HG03571 (cell line): ENCODE measurements at regions not wholly inside any gene's neighbourhood (a gene's known extent, or its start where the extent isn't known, plus 50 kb on each side); places are given as distances from the start of the nearest gene placed in this dataset.

Experiments used
- ATAC-seq: cut with Tn5 transposase; IDR thresholded peaks from one replicate; pipeline ENCODE4 v1.9.1; 2021; ENCODE audit not compliant: unreplicated experiment

DNA sequence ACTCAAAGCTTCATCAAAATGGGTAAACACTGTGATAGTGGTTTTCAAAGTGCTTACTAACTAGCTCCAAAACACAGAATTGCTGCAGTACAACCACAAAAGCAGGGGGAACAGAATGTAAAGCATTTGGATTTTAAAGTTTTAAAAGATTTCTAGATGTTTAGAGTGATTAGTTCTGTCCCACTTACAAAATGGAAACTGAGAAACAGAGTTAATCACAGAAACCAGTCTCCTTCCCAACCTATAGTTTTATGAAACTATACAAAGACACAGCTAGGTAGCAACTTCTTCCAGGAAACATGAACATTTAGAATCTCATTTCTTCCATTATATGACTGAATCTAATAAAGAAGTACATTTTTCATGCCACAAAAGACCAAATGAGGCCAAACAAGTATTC lies 73.8 kb upstream of the HNRNPA3 start:
- ATAC-seq, result no peak

DNA sequence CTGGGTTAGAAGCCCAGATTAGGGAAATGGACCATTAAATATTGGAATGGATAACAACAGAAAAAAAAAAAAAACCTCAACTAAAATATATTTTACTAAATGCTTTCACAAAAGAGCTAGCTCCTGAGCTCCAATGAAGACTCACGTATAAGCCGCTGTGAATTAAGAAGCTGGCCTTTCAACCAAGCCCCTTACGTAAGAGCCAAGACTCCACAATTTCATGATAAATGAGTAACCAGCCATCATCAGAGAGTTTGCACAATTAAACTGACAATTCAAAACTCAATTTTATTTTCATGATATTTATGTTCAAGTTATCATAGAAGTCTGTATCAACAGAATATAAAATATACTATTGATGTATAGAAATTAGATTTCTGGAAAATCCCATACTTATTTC lies 70.7 kb upstream of the HNRNPA3 start:
- no peak for ATAC-seq

DNA sequence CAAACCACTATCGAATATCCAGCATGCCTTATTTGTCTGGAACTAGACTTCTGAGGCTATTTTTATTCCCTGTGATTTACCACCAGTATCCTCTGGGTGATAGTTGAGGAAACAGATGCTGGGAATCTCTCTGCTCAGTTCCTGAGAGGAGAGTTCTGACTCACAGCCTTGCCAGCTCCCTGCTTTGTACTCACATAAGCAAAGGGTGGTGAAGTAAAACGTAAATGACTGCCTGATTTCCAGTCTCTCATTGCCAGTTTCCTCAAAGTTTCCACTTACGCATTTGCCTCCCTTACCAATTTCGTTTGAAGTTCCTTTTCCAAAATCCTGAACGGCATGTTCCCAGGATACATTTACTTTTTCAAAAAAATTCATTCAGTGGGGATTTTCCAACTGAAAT lies 69.2 kb upstream of the HNRNPA3 start:
- no peak for ATAC-seq

DNA sequence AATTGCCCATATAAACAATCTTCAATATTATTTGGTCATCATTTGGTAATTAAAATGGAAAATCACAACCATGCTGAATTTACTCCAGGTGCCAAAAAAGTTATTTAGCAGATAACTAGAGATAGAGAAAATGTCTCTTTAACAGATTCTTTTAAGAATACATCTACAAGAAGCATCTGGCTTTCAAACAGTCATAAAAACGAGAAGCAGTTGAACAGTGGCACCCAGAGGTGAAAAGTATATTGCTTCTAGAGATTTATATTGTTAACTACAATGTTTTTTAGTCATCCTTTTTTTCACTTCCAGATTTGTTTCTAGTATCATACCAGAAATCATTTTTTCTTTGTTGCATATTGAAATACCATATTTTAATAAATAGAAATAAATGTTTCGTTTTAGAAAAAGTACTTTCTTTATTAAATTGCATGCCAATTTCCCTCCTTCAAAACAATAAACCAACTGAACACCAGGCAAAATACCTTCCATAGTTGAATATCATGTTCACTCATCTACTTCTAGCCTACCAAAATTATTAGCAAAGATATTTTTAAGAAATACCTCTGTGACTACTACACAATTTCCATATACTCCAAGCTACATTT lies 65.4 kb upstream of the HNRNPA3 start:
- peak; percentile 63 for ATAC-seq

DNA sequence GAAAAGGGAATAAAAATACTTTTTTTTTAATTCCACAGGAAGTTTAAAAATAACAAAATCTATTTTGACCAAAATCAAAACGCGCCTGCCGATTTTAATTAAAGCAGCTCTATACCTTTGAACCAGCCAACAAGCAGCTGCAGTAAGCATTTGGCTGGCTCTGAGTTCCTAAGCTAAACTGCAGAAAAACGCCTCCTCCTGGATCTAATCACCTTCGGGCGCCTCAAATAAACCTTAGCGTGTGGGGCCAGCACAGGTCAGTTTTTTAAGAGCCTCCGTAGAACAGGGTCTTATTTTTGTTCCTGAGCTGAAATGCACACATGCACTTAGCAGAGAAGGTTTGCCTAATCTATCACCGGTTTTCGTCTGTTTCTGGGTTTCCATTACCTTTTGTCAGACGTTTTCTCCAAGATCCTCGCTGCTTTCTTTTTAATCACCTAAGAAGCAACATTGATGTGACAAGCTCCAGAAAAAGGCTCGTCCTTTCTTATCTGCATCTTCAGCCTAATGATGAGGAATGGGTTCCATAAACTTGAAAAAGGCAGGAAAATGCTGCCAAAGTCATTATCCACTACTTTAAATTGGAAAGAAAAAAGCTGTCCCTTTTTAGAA lies 64.7 kb upstream of the HNRNPA3 start:
- no peak for ATAC-seq

DNA sequence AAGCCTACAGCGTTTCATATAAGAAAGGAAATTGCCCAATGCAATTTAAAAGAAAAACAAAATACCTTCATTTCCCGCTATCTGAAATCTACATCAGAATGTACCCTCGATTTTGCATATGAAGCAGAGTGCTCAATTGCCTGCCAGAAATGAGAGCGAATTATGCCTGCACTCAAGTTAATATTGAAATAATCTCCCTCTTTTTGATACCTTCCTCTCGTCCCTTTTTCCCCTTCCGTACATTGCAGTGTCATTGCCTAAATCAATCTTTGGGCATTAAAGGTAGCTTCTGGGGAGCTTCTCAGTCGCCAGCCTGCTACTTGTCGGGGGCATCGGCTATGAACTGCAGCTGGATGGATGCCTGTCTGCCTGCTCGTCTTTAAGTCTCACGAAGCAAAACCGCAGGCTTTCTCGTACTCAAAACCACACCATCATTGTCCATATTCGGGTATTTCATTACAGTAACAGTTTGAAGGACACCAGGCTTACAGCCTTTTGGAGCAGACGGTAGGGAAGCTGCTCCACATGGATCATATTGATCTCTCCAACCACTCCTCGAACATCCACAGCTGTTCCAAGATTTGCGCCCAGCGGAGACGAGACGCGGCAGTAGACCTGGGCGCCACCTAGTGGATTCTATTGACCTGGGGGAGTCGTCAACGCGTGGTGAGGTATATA lies 64.0 kb upstream of the HNRNPA3 start:
- ATAC-seq, result peak; percentile 79

DNA sequence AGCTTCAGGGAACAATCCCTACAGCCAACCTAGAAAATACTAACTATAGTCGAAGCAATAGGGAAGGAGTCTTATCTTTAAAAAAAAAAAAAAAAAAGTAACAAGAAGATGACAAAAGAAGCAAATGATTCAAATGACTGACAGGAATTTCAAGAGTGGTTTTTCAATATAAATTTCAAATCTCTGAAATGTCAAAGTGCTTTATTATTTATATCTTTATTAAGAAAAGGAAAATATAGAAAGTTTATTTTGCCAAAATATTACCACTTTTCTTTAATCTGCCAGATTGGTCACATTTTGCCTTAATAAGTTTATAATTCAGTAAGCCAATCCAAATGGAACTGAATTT lies 63.5 kb upstream of the HNRNPA3 start:
- no peak for ATAC-seq

DNA sequence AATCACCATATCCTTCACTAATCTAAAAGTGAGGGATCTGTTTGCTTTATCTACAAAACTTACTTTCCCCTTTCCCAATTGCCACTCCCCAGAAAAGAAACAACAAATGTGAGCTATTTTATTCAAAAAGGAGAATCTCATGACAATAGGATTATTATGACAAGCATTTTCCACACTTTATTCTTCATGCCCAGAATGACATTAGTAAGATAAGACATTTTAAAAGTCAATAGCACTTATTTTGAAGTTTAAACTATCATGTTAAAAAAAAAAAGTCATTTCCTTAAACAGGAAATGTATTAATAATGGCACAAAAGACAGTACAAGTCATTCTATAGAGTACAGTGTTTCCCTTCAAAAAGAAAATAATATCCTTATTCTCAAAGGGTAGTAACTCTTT lies 58.8 kb upstream of the HNRNPA3 start:
- ATAC-seq, result no peak

DNA sequence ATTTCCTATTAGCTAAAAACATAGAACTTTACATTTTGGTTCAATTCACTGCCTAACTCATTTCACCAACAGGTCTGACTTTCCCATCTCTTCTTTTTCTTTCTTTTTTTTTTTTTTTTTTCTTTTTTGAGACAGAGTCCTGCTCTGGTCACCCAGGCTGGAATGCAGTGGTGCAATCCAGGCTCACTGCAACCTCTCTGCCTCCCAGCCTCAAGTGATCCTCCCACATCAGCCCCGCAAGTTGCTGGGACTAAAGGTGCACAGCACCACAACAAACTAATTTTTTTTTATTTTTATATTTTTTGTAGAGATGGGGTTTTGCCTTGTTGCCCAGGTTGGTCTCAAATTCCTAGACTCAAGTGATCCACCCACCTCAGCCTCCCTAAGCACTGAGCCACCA lies 57.8 kb upstream of the HNRNPA3 start:
- ATAC-seq, result no peak

DNA sequence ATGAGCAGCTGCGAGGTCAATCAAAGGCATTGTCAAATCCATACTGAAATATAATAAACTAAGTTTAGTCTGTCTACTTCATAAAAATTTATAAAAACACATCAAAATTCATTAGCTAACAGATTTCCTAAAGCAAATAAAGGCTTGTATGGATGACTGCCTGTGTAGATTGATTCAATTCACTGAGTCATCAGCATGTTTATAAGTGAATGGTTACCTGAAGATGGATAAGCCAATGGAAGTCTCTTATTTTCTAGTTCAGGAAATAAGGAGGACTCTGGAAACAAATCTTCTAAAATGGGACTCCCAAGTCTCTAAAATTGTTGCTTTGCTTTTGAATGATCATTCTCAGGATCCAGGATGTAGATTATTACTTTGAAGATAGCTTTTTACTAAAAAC lies 57.0 kb upstream of the HNRNPA3 start:
- ATAC-seq, result no peak

DNA sequence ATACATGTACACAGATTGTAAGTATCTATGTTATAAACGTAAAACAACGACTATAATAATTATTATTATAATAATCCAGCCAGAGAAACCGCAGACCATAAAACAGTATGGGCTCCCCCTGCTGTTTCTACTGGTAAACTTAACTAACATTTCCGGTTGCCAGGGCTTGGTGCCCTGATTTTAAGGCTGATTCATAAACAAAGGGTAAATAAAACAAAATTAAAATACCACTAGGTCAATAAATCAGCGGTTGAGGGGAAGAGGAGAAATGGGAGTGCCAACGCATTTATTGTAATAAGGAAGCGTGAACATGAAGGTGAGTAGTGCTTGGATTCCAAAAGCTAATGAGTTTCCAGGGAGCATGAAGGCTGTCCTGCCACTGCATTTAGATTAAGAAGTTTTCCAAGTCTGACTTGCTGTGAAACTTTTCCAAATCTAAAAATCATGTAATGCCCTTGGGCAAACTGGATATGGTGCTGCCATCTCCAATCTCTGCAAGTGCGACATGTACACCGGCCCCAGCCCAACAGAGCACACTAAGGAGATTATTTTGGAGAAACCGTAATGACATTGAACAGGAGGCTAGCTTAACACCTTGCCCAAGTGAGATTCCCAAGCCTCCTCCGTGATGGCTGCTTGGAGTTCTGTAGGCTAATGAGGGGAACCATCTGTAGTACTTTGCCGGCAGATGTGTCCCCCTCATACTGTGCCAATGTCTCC lies 50.7 kb upstream of the HNRNPA3 start:
- ATAC-seq, result no peak
